Neuronal stem cell (in vitro differentiated cells): ENCODE measurements at regions not wholly inside any gene's neighbourhood (a gene's known extent, or its start where the extent isn't known, plus 50 kb on each side); places are given as distances from the start of the nearest gene placed in this dataset.

ENCODE experiments used
- DNase-seq: peaks from one replicate; pipeline ENCODE4 v3.0.0-alpha.2; 2013; ENCODE audit warnings: low spot score
- H2AFZ ChIP-seq: one replicate; pipeline ENCODE4 v1.6.1; 2013; ENCODE audit warnings: mild to moderate bottlenecking, low read length, inconsistent platforms
- H2AK5ac ChIP-seq: 2 replicates; pipeline ENCODE4 v1.6.1; 2013; ENCODE audit warnings: low read depth, mild to moderate bottlenecking, inconsistent platforms, low read length, moderate library complexity, mixed read lengths
- H2BK120ac ChIP-seq: 2 replicates; pipeline ENCODE4 v1.6.1; 2013; ENCODE audit warnings: low read depth, mild to moderate bottlenecking, inconsistent platforms, low read length, moderate library complexity, mixed read lengths
- H2BK12ac ChIP-seq: one replicate; pipeline ENCODE4 v1.6.1; 2013; ENCODE audit warnings: low read length, inconsistent platforms
- H2BK15ac ChIP-seq: 2 replicates; pipeline ENCODE4 v1.6.1; 2013; ENCODE audit warnings: mild to moderate bottlenecking, low read length, inconsistent platforms, mixed read lengths
- H2BK5ac ChIP-seq: one replicate; pipeline ENCODE4 v1.6.1; 2013; ENCODE audit warnings: inconsistent platforms, mild to moderate bottlenecking, low read length, moderate library complexity
- H3K14ac ChIP-seq: one replicate; pipeline ENCODE4 v1.6.1; 2013; ENCODE audit warnings: low read length, inconsistent platforms
- H3K18ac ChIP-seq: 2 replicates; pipeline ENCODE4 v1.6.1; 2013; ENCODE audit warnings: low read length, inconsistent platforms
- H3K23ac ChIP-seq: 2 replicates; pipeline ENCODE4 v1.6.1; 2013; ENCODE audit warnings: low read depth, mild to moderate bottlenecking, mixed read lengths, low read length, inconsistent platforms; ENCODE audit not compliant: poor library complexity
- H3K27ac ChIP-seq: replicated peaks from 3 replicates; pipeline ENCODE4 v1.5.1; 2013; ENCODE audit warnings: low read length, inconsistent platforms
- H3K27me3 ChIP-seq, 3 experiments: 2 replicates each; pipeline ENCODE4 v1.6.1; 2013; ENCODE audit warnings: low read length in 3 of 3, mild to moderate bottlenecking in 2 of 3, inconsistent platforms in 1 of 3, low read depth in 1 of 3, mixed read lengths in 1 of 3, moderate library complexity in 1 of 3; ENCODE audit not compliant: control insufficient read depth in 3 of 3, insufficient read depth in 3 of 3
- H3K36me3 ChIP-seq, 2 donors: replicated peaks in 1 of 2; 2 replicates each; pipeline ENCODE4 v1.6.1; 2013; ENCODE audit warnings: low read length in 2 of 2; ENCODE audit not compliant: control insufficient read depth in 2 of 2, insufficient read depth in 2 of 2
- H3K4ac ChIP-seq: 2 replicates; pipeline ENCODE4 v1.6.1; 2013; ENCODE audit warnings: inconsistent platforms, mild to moderate bottlenecking, low read length, moderate library complexity
- H3K4me1 ChIP-seq, 2 donors: 1 replicate in 1 of 2; 2 replicates in 1 of 2; pipeline ENCODE4 v1.6.1; 2013; ENCODE audit warnings: low read length in 2 of 2, low read depth in 1 of 2; ENCODE audit not compliant: control insufficient read depth in 2 of 2, insufficient read depth in 1 of 2
- H3K4me2 ChIP-seq: one replicate; pipeline ENCODE4 v1.6.1; 2013; ENCODE audit warnings: mild to moderate bottlenecking, low read length, inconsistent platforms; ENCODE audit not compliant: insufficient read depth, poor library complexity, severe bottlenecking
- H3K4me3 ChIP-seq, 2 donors: 2 replicates each; pipeline ENCODE4 v1.5.1; 2013; ENCODE audit warnings: low read length in 2 of 2, mild to moderate bottlenecking in 2 of 2, inconsistent platforms in 1 of 2, moderate library complexity in 1 of 2
- H3K79me1 ChIP-seq: one replicate; pipeline ENCODE4 v1.6.1; 2013; ENCODE audit warnings: low read depth, mild to moderate bottlenecking, inconsistent platforms, low read length, moderate library complexity
- H3K9ac ChIP-seq: one replicate; pipeline ENCODE4 v1.6.1; 2013; ENCODE audit warnings: mild to moderate bottlenecking, low read depth, low read length, inconsistent platforms; ENCODE audit not compliant: poor library complexity
- H3K9me3 ChIP-seq, 2 donors: replicated peaks in 1 of 2; 2 replicates each; pipeline versions ENCODE3 to v1.6.1; 2013; ENCODE audit warnings: low read length in 2 of 2, mild to moderate bottlenecking in 2 of 2, inconsistent platforms in 1 of 2, low read depth in 1 of 2, mixed read lengths in 1 of 2, moderate library complexity in 1 of 2; ENCODE audit not compliant: control insufficient read depth in 2 of 2, insufficient read depth in 1 of 2
- H4K8ac ChIP-seq: one replicate; pipeline ENCODE4 v1.6.1; 2013; ENCODE audit warnings: low read depth, mild to moderate bottlenecking, inconsistent platforms, low read length, moderate library complexity
- H4K91ac ChIP-seq: one replicate; pipeline ENCODE4 v1.6.1; 2013; ENCODE audit warnings: low read length, low read depth, mild to moderate bottlenecking, inconsistent platforms; ENCODE audit not compliant: poor library complexity
- WGBS, 2 donors: extraction: QIAGEN DNeasy Blood & Tissue Kit; methylation state at CpG; one replicate each; pipeline ENCODE4 v1.1.7; 2013; ENCODE audit warnings: missing lambda C conversion rate in 2 of 2, mixed read lengths in 1 of 2; ENCODE audit not compliant: insufficient read length in 2 of 2, insufficient replicate concordance in 1 of 2; ENCODE audit errors: extremely low coverage in 2 of 2; 5-methylcytosine and 5-hydroxymethylcytosine counted together

- Histone ChIP-seq H3K4ac (no peak overlapping the region), H2BK5ac (no peak overlapping the region), H3K27me3 (peaks cover 0 to 4% (median 0%) of the 10 kb centered on the region in 3 experiments), H3K23ac (no peak overlapping the region), H3K4me1 (no peaks in the 10 kb centered on the region), H3K27ac (no peak overlapping the region), H2BK120ac (no peak overlapping the region), H2AK5ac (no peak overlapping the region), H2AFZ (no peak overlapping the region), H3K14ac (no peak overlapping the region), H3K36me3 (no peaks in the 10 kb centered on the region), H3K9me3 (peaks cover 0 to 1% of the 10 kb centered on the region in 2 donors), H3K79me1 (no peaks in the 10 kb centered on the region), H3K4me2 (no peak overlapping the region), H4K91ac (no peak overlapping the region), H3K18ac (no peak overlapping the region), H3K9ac (no peak overlapping the region), H2BK15ac (no peak overlapping the region), H3K4me3 (no peak overlapping the region), H4K8ac (no peak overlapping the region), H2BK12ac (no peak overlapping the region)
- DNase-seq, result no peak
- whole genome bisulfite sequencing, 2 donors, result no CpG with 5 or more reads among the region's 5 CpGs
Observed at GRCh38 chr18:62452280-62452831, 70.5 kb upstream of the ZCCHC2 start.

- H3K27ac ChIP-seq, result no peak overlapping the region
Observed at GRCh38 chr18:62453864-62454263, 69.0 kb upstream of the ZCCHC2 start.

GRCh38 chr18:62454527-62454926 is 68.3 kb upstream of the ZCCHC2 start:
- H2AK5ac ChIP-seq, result no peak overlapping the region
- no peak overlapping the region for H3K4me3 ChIP-seq
- no peak overlapping the region for H3K23ac ChIP-seq
- H3K79me1 ChIP-seq, result no peaks in the 10 kb centered on the region
- WGBS, 2 donors, result no CpG with 5 or more reads among the region's 5 CpGs
- H3K9ac ChIP-seq, result no peak overlapping the region
- H2BK12ac ChIP-seq, result no peak overlapping the region
- peaks cover 0 to 2% of the 10 kb centered on the region in 2 donors for H3K9me3 ChIP-seq
- no peak overlapping the region for H2BK5ac ChIP-seq
- no peak overlapping the region for H3K4me2 ChIP-seq
- no peak overlapping the region for H2BK120ac ChIP-seq
- no peaks in the 10 kb centered on the region for H3K4me1 ChIP-seq
- H4K91ac ChIP-seq, result no peak overlapping the region
- no peak overlapping the region for H3K14ac ChIP-seq
- no peak overlapping the region for H3K18ac ChIP-seq
- no peak for DNase-seq
- H4K8ac ChIP-seq, result no peak overlapping the region
- no peak overlapping the region for H3K4ac ChIP-seq
- H3K27me3 ChIP-seq, result peaks cover 0 to 4% (median 0%) of the 10 kb centered on the region in 3 experiments
- no peak overlapping the region for H3K27ac ChIP-seq
- no peaks in the 10 kb centered on the region for H3K36me3 ChIP-seq
- no peak overlapping the region for H2BK15ac ChIP-seq
- H2AFZ ChIP-seq, result no peak overlapping the region

More at GRCh38 chr18:62453864-62454263, 69.0 kb upstream of the ZCCHC2 start:
- Histone ChIP-seq H2BK12ac (no peak overlapping the region), H3K4me3 (no peak overlapping the region), H3K14ac (no peak overlapping the region), H2BK5ac (no peak overlapping the region), H2AFZ (no peak overlapping the region), H3K9ac (no peak overlapping the region), H3K4me2 (no peak overlapping the region), H2AK5ac (no peak overlapping the region), H3K4ac (no peak overlapping the region), H3K23ac (no peak overlapping the region), H3K4me1 (no peaks in the 10 kb centered on the region), H3K18ac (no peak overlapping the region), H4K91ac (no peak overlapping the region), H2BK15ac (no peak overlapping the region), H3K27me3 (peaks cover 0 to 4% (median 0%) of the 10 kb centered on the region in 3 experiments), H3K79me1 (no peaks in the 10 kb centered on the region), H4K8ac (no peak overlapping the region), H2BK120ac (no peak overlapping the region), H3K9me3 (peaks cover 0 to 2% of the 10 kb centered on the region in 2 donors), H3K36me3 (no peaks in the 10 kb centered on the region)
- no CpG with 5 or more reads among the region's 3 CpGs for WGBS, 2 donors
- DNase-seq, result no peak

- H2BK15ac ChIP-seq, result no peak overlapping the region
- H2BK12ac ChIP-seq, result no peak overlapping the region
- H3K23ac ChIP-seq, result no peak overlapping the region
- no peak overlapping the region for H4K8ac ChIP-seq
- H3K4me2 ChIP-seq, result no peak overlapping the region
- H3K27me3 ChIP-seq, result peaks cover 0 to 4% (median 0%) of the 10 kb centered on the region in 3 experiments
- no peak overlapping the region for H3K4me3 ChIP-seq
- no peak for DNase-seq
- H2BK5ac ChIP-seq, result no peak overlapping the region
- H2AFZ ChIP-seq, result no peak overlapping the region
- H3K9ac ChIP-seq, result no peak overlapping the region
- no peaks in the 10 kb centered on the region for H3K4me1 ChIP-seq
- H3K14ac ChIP-seq, result no peak overlapping the region
- peaks cover 0 to 2% of the 10 kb centered on the region in 2 donors for H3K9me3 ChIP-seq
- no CpG with 5 or more reads among the region's 5 CpGs for WGBS, 2 donors
- no peak overlapping the region for H4K91ac ChIP-seq
- H2AK5ac ChIP-seq, result no peak overlapping the region
- H3K27ac ChIP-seq, result no peak overlapping the region
- no peaks in the 10 kb centered on the region for H3K36me3 ChIP-seq
- H3K79me1 ChIP-seq, result no peaks in the 10 kb centered on the region
- no peak overlapping the region for H3K18ac ChIP-seq
- H3K4ac ChIP-seq, result no peak overlapping the region
- no peak overlapping the region for H2BK120ac ChIP-seq
Observed at GRCh38 chr18:62455222-62455621, 67.6 kb upstream of the ZCCHC2 start.
